AG09309 (cell line): ENCODE measurements at regions not wholly inside any gene's neighbourhood (a gene's known extent, or its start where the extent isn't known, plus 50 kb on each side); places are given as distances from the start of the nearest gene placed in this dataset.

Source experiments
- DNase-seq: peaks from one replicate; pipeline ENCODE4 v3.0.0-alpha.2; 2010; ENCODE audit warnings: low read depth
- H3K4me3 ChIP-seq: 2 replicates; pipeline ENCODE4 v1.5.1; 2011; ENCODE audit warnings: mild to moderate bottlenecking, low read depth, low read length, moderate library complexity; ENCODE audit not compliant: control insufficient read depth
- TF ChIP-seq, protein P1 (sequence below): IDR thresholded peaks from 2 replicates; pipeline ENCODE4 v1.5.1; 2011; ENCODE audit warnings: mild to moderate bottlenecking, low read depth, low read length, inconsistent platforms; ENCODE audit not compliant: insufficient read depth, control insufficient read depth; ENCODE audit errors: missing control alignments

DNA sequence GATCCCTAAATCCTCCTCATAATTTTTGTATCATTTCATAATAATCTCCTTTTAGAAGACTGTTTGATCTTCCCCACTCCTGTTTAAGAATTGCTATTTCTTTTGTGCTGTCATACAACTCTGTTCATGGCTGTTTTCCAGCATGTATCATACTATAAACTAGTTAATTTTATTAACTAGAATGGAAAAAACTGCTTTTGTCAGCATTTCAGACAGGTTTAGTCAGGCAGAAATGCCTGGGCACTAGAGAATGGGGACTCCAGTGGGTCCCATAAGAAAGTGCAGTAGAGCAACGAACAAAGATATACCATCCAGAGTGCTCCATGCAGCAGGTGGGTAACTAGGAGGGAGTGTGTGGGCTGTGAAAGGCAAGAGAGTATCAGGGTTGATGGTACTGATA, 523.9 kb downstream of the PLOD2 start:
- no peak overlapping the region for H3K4me3 ChIP-seq
- TF ChIP-seq, protein P1, sequence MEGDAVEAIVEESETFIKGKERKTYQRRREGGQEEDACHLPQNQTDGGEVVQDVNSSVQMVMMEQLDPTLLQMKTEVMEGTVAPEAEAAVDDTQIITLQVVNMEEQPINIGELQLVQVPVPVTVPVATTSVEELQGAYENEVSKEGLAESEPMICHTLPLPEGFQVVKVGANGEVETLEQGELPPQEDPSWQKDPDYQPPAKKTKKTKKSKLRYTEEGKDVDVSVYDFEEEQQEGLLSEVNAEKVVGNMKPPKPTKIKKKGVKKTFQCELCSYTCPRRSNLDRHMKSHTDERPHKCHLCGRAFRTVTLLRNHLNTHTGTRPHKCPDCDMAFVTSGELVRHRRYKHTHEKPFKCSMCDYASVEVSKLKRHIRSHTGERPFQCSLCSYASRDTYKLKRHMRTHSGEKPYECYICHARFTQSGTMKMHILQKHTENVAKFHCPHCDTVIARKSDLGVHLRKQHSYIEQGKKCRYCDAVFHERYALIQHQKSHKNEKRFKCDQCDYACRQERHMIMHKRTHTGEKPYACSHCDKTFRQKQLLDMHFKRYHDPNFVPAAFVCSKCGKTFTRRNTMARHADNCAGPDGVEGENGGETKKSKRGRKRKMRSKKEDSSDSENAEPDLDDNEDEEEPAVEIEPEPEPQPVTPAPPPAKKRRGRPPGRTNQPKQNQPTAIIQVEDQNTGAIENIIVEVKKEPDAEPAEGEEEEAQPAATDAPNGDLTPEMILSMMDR = no peak
- no peak for DNase-seq

DNA sequence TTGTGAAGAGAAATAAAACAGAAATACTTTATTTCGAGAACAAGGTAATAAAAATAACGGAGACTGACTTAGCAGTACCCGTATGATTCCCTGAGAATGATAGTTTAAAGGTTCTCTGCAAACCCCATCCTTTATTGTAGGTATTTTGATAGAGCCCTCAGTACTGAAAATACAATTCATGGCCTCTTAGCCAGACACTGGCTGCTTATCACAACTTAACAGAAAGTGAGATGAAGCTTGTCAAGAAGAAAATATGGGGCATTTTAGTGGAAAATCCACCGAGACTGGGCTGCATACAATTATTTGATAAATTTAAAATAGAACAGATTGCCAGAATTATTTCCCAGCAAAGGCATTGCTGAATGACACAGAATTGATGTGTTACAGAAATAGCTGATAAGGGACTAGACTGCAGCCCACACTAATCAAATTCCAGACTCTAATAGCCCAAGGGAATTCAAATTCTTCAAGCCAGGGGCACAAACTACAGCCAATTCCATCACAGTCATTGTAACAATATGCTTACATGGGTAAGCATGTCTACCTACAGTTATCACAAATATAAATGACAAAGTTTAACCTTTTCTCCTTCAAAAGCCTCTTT, 521.9 kb downstream of the PLOD2 start:
- no peak for DNase-seq
- H3K4me3 ChIP-seq = no peak overlapping the region
- TF ChIP-seq, protein P1 = no peak

DNA sequence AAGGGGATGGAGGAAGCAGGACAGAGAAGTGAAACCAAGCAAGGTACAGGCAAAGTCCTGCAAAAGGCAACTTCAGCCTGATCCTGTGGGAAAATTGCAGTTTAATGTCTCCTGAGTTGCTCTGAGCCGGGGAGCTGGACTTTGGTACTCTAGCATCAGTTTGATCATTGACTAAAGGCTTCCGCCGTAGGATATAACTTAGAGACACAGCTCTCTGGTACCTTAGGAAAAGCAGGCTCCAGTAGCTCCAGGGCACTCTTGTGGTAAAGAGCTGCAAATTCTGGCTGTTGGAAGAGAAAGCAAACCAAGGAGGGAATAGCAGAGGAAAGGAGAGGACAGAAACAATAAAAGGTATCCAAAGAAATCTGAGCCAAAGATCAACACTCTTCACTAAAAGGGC, 521.1 kb downstream of the PLOD2 start:
- TF ChIP-seq, protein P1 = no peak
- DNase-seq = no peak
- no peak overlapping the region for H3K4me3 ChIP-seq

DNA sequence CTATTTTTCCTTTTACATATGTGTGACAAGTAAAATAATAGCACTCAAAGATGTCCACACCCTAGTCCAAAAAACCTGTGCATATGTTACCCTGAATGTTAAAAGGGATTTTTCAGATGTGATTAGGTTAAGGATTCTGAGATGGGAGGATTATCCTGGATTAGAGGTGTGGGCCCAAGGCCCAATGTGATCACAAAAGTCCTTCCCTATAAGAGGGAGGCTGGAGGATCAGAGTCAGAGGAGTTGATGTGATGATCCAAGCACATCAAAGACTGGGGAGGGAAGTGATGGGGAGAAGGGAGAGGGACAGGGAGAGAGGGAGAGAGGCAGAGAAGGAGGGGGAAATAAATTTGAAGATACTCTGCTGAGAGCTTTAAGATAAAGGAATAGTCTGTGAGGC, 512.6 kb downstream of the PLOD2 start:
- no peak for DNase-seq
- TF ChIP-seq, protein P1 = no peak
- no peak overlapping the region for H3K4me3 ChIP-seq

DNA sequence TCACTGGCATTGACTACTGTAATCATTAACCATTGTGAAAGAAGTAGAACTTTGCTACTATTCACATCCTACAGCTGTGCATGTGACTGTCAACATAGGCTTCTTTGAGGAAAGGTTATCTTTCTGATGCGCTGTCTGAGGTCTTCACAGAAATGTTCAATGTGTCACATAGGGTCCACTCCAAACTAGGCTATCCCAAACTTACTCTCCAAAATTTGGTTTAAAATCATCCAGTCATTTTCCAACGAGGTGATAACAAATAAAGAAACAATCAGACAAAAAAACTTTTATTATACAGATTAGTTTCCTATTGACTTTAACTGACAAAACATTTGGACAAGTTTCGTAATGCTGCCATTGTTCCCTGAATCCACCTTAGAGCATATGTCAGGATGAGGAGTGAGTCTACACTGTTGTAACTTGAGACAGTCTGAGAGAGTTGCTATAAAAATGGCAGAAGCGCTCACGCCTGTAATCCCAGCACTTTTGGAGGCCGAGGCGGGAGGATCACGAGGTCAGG, 511.6 kb downstream of the PLOD2 start:
- H3K4me3 ChIP-seq = no peak overlapping the region
- DNase-seq = no peak
- TF ChIP-seq, protein P1 = no peak

DNA sequence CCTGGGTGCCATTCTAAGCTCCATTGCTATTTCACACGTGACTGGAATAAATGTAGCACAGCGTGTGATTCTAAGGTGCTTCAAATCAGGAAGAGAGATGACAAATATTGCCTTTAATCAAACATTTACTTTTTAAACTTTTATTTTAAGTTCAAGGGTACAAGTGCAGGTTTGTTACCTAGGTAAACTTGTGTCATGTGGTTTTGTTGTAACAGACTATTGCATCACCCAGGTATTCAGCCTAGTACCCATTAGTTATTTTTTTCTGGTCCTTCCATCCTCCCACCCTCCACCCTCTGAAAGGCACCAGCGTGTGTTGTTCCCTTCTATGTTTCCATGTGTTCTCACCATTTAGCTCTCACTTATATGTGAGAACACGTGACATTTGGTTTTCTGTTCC, 510.8 kb downstream of the PLOD2 start:
- H3K4me3 ChIP-seq = no peak overlapping the region
- DNase-seq = no peak
- TF ChIP-seq, protein P1 = no peak
